ENCODE measurements at regions not wholly inside any gene's neighbourhood (a gene's known extent, or its start where the extent isn't known, plus 50 kb on each side); places are given as distances from the start of the nearest gene placed in this dataset.

DNA sequence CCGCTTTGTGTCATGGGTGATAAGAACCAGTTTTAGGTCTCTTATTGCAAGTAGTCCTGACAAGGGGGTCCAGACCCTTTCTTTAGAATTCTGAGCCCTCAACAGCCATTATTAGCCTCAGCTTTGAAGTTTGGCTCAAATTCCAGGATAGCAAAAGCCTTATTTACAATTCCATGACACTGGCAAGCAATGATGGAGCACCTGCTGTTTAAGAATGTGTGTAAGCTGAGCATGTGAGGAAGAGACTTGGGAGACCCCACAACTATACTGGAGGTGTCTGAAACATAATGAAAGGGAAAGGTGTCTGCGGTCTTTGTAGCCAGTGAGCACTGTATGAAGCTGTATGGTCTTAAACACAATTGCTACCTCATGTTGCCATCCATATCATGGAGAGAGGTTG, 119.8 kb downstream of the TBX5 start:
- TF ChIP-seq, protein P1, sequence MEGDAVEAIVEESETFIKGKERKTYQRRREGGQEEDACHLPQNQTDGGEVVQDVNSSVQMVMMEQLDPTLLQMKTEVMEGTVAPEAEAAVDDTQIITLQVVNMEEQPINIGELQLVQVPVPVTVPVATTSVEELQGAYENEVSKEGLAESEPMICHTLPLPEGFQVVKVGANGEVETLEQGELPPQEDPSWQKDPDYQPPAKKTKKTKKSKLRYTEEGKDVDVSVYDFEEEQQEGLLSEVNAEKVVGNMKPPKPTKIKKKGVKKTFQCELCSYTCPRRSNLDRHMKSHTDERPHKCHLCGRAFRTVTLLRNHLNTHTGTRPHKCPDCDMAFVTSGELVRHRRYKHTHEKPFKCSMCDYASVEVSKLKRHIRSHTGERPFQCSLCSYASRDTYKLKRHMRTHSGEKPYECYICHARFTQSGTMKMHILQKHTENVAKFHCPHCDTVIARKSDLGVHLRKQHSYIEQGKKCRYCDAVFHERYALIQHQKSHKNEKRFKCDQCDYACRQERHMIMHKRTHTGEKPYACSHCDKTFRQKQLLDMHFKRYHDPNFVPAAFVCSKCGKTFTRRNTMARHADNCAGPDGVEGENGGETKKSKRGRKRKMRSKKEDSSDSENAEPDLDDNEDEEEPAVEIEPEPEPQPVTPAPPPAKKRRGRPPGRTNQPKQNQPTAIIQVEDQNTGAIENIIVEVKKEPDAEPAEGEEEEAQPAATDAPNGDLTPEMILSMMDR (IDR thresholded peaks at IDR 0.05): no peak
- no peak for TF ChIP-seq POLR2A (IDR thresholded peaks at IDR 0.05)

Measured in uterus (tissue), 2 donors.